ENCODE measurements at regions not wholly inside any gene's neighbourhood (a gene's known extent, or its start where the extent isn't known, plus 50 kb on each side); places are given as distances from the start of the nearest gene placed in this dataset.

- Histone ChIP-seq H3K4me3 (no peak overlapping the region), H3K4me1 (no peaks in the 10 kb centered on the region), H3K36me3 (no peaks in the 10 kb centered on the region), H3K9me3 (no peaks in the 10 kb centered on the region), H3K27ac (no peak overlapping the region), H3K27me3 (no peaks in the 10 kb centered on the region)
- intact Hi-C loops (cut with DNase I), result no loop called here
- no peak for DNase-seq
- WGBS, 2 donors, result 77 to 79% methylated on average over 3 of the region's 3 CpGs
- TF ChIP-seq POLR2A (IDR thresholded peaks at IDR 0.05), result no peak
- TF ChIP-seq EP300 (IDR thresholded peaks at IDR 0.05), result no peak
- no peak for TF ChIP-seq POLR2AphosphoS5 (IDR thresholded peaks at IDR 0.05)
- TF ChIP-seq CTCF (IDR thresholded peaks at IDR 0.05), result no peak
Observed at GRCh38 chr11:39917256-39917655, 1542.2 kb downstream of the LRRC4C start.

GRCh38 chr11:39910087-39910486, 1549.4 kb downstream of the LRRC4C start:
- no peaks in the 10 kb centered on the region for H3K27me3 ChIP-seq
- peaks cover 0 to 1% (median 0%) of the 10 kb centered on the region in 4 donors for H3K9me3 ChIP-seq
- H3K27ac ChIP-seq, result no peak overlapping the region
- DNase-seq, result no peak
- H3K4me1 ChIP-seq, result no peaks in the 10 kb centered on the region
- H3K4me3 ChIP-seq, result no peak overlapping the region
- intact Hi-C loops (cut with DNase I), result no loop called here
- no peaks in the 10 kb centered on the region for H3K36me3 ChIP-seq
- TF ChIP-seq CTCF (IDR thresholded peaks at IDR 0.05) (no peak), POLR2AphosphoS5 (IDR thresholded peaks at IDR 0.05) (no peak), EP300 (IDR thresholded peaks at IDR 0.05) (no peak), POLR2A (IDR thresholded peaks at IDR 0.05) (no peak)

DNA sequence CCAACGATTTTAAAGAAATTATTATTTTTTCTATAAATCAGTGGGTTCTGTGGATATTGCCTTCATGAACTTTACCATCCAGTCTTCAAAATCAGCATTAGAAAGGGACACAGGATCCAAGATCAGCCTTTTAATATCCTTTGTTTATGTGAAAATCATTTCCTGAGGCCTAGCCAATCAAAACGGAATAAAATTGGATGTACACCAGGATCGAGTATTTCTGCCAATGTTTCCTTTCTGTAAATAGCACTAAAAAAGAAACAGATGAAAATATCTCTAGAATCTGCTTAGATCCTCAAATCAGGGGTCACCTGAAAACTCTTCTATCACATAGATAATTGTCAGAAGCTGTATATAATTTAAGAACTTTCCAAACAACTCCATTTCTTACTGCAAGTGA, 1598.5 kb downstream of the LRRC4C start:
- no peak for DNase-seq
- 62 to 73% methylated on average over 3 of the region's 3 CpGs for WGBS, 2 donors
- Histone ChIP-seq H3K27me3 (no peaks in the 10 kb centered on the region), H3K9me3 (peaks cover 0 to 2% (median 0%) of the 10 kb centered on the region in 4 donors), H3K27ac (no peak overlapping the region), H3K36me3 (no peaks in the 10 kb centered on the region), H3K4me3 (no peak overlapping the region), H3K4me1 (no peaks in the 10 kb centered on the region)
- intact Hi-C loops (cut with DNase I), result no loop called here
- TF ChIP-seq POLR2AphosphoS5 (IDR thresholded peaks at IDR 0.05) (no peak), EP300 (IDR thresholded peaks at IDR 0.05) (no peak), POLR2A (IDR thresholded peaks at IDR 0.05) (no peak), CTCF (IDR thresholded peaks at IDR 0.05) (no peak)

GRCh38 chr11:39817241-39817640, 1642.2 kb downstream of the LRRC4C start:
- Histone ChIP-seq H3K36me3 (no peaks in the 10 kb centered on the region), H3K9me3 (peaks cover 0 to 2% (median 0%) of the 10 kb centered on the region in 4 donors), H3K27ac (no peak overlapping the region), H3K27me3 (no peaks in the 10 kb centered on the region), H3K4me3 (no peak overlapping the region), H3K4me1 (no peaks in the 10 kb centered on the region)
- WGBS, 2 donors, result 34 to 56% methylated on average over 2 of the region's 2 CpGs
- TF ChIP-seq POLR2A (IDR thresholded peaks at IDR 0.05) (no peak), POLR2AphosphoS5 (IDR thresholded peaks at IDR 0.05) (no peak), EP300 (IDR thresholded peaks at IDR 0.05) (no peak), CTCF (IDR thresholded peaks at IDR 0.05) (no peak)
- intact Hi-C loops (cut with DNase I), result no loop called here
- no peak for DNase-seq

DNA sequence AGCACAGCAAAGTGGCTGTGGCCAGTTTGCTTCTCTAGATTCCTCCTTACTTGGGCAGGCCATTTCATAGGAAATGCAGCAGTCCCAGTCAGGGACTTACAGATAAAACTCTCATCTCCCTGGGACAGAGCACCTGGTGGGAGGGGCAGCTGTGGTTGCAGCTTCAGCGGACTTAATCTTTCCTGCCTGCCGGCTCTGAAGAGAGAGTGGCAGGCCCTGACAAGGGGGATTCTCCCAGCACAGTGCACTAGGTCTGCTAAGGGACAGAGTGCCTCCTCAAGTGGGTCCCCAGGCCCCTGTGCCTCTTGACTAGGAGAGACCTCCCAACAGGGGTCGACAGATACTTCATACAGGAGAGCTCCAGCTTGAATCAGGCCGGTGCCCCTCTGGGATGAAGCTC, 1649.1 kb downstream of the LRRC4C start:
- Histone ChIP-seq H3K27ac (no peak overlapping the region), H3K4me1 (no peaks in the 10 kb centered on the region), H3K36me3 (no peaks in the 10 kb centered on the region), H3K9me3 (no peaks in the 10 kb centered on the region), H3K27me3 (no peaks in the 10 kb centered on the region), H3K4me3 (no peak overlapping the region)
- TF ChIP-seq POLR2A (IDR thresholded peaks at IDR 0.05) (no peak), CTCF (IDR thresholded peaks at IDR 0.05) (no peak), POLR2AphosphoS5 (IDR thresholded peaks at IDR 0.05) (no peak), EP300 (IDR thresholded peaks at IDR 0.05) (no peak)
- DNase-seq, result no peak
- WGBS, 2 donors, result 57 to 74% methylated on average over 4 of the region's 4 CpGs
- intact Hi-C loops (cut with DNase I), result no loop called here
